ENCODE measurements at regions not wholly inside any gene's neighbourhood (a gene's known extent, or its start where the extent isn't known, plus 50 kb on each side); places are given as distances from the start of the nearest gene placed in this dataset.

GRCh38 chr6:148235446-148235845, 107.2 kb upstream of the SASH1 start:
- no peak for TF ChIP-seq CTCF (IDR thresholded peaks at IDR 0.05; ENCODE audit: low read depth, low read length, missing control alignments)
- H3K27ac ChIP-seq: no peak overlapping the region
- in situ Hi-C loops (cut with HindIII; ENCODE audit: low pct_ligation_motif_present, low sequenced_read_pairs): no loop called here
- H3K36me3 ChIP-seq (replicated peaks): no peaks in the 10 kb centered on the region
- no peak overlapping the region for H3K4me3 ChIP-seq (ENCODE audit: low read depth, low read length)
- DNase-seq: peak; percentile 44
- no peaks in the 10 kb centered on the region for H3K27me3 ChIP-seq (replicated peaks)

GRCh38 chr6:148238713-148239112, 103.9 kb upstream of the SASH1 start:
- no peaks in the 10 kb centered on the region for H3K27me3 ChIP-seq (replicated peaks)
- in situ Hi-C loops (cut with HindIII; ENCODE audit: low pct_ligation_motif_present, low sequenced_read_pairs): no loop called here
- no peak for TF ChIP-seq CTCF (IDR thresholded peaks at IDR 0.05; ENCODE audit: low read depth, low read length, missing control alignments)
- H3K4me3 ChIP-seq (ENCODE audit: low read depth, low read length): no peak overlapping the region
- no peak for DNase-seq
- H3K27ac ChIP-seq: no peak overlapping the region
- no peaks in the 10 kb centered on the region for H3K36me3 ChIP-seq (replicated peaks)

GRCh38 chr6:148239215-148239614, 103.4 kb upstream of the SASH1 start:
- in situ Hi-C loops (cut with HindIII; ENCODE audit: low pct_ligation_motif_present, low sequenced_read_pairs): no loop called here
- Histone ChIP-seq H3K27ac (peak overlapping the region; percentile 90), H3K36me3 (replicated peaks) (no peaks in the 10 kb centered on the region), H3K4me3 (ENCODE audit: low read depth, low read length) (no peak overlapping the region), H3K27me3 (replicated peaks) (no peaks in the 10 kb centered on the region)
- no peak for DNase-seq
- TF ChIP-seq CTCF (IDR thresholded peaks at IDR 0.05; ENCODE audit: low read depth, low read length, missing control alignments): no peak

GRCh38 chr6:148239801-148240460, 102.7 kb upstream of the SASH1 start:
- no peaks in the 10 kb centered on the region for H3K36me3 ChIP-seq (replicated peaks)

GRCh38 chr6:148240461-148240840, 102.2 kb upstream of the SASH1 start:
- Histone ChIP-seq H3K27ac (peak overlapping the region; percentile 90), H3K27me3 (replicated peaks) (no peaks in the 10 kb centered on the region), H3K4me3 (ENCODE audit: low read depth, low read length) (no peak overlapping the region), H3K36me3 (replicated peaks) (no peaks in the 10 kb centered on the region)
- no peak for TF ChIP-seq CTCF (IDR thresholded peaks at IDR 0.05; ENCODE audit: low read depth, low read length, missing control alignments)
- peak; percentile 91 for DNase-seq
- in situ Hi-C loops (cut with HindIII; ENCODE audit: low pct_ligation_motif_present, low sequenced_read_pairs): no loop called here

More at GRCh38 chr6:148239801-148240460, 102.7 kb upstream of the SASH1 start:
- peak; percentile 61 for DNase-seq
- H3K4me3 ChIP-seq (ENCODE audit: low read depth, low read length): no peak overlapping the region
- peak overlapping the region; percentile 90 for H3K27ac ChIP-seq
- in situ Hi-C loops (cut with HindIII; ENCODE audit: low pct_ligation_motif_present, low sequenced_read_pairs): no loop called here
- no peaks in the 10 kb centered on the region for H3K27me3 ChIP-seq (replicated peaks)
- no peak for TF ChIP-seq CTCF (IDR thresholded peaks at IDR 0.05; ENCODE audit: low read depth, low read length, missing control alignments)

Measured in brain microvascular endothelial cell (primary cell).